ENCODE measurements at regions not wholly inside any gene's neighbourhood (a gene's known extent, or its start where the extent isn't known, plus 50 kb on each side); places are given as distances from the start of the nearest gene placed in this dataset.

DNA sequence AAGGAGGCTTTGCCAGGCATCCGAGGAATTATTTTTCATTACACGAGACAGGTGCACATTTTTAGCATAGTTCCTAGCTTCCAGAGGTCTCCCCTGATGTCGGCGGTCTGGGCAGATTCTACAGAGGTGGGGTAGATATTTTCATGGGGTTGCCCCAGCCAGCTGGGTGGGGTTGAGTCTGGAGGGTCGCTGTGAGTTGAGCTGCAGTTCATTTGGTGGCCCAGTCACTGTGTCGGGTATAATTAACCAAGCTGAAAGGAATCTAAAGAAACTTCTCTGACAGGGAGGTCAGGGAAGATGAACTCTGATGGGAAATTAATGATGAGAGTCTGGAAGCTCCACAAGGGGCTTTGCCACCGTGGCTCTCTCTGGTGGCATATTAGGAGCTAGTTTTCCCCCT lies 233.7 kb upstream of the NAV2 start:
- TF ChIP-seq, protein P1, sequence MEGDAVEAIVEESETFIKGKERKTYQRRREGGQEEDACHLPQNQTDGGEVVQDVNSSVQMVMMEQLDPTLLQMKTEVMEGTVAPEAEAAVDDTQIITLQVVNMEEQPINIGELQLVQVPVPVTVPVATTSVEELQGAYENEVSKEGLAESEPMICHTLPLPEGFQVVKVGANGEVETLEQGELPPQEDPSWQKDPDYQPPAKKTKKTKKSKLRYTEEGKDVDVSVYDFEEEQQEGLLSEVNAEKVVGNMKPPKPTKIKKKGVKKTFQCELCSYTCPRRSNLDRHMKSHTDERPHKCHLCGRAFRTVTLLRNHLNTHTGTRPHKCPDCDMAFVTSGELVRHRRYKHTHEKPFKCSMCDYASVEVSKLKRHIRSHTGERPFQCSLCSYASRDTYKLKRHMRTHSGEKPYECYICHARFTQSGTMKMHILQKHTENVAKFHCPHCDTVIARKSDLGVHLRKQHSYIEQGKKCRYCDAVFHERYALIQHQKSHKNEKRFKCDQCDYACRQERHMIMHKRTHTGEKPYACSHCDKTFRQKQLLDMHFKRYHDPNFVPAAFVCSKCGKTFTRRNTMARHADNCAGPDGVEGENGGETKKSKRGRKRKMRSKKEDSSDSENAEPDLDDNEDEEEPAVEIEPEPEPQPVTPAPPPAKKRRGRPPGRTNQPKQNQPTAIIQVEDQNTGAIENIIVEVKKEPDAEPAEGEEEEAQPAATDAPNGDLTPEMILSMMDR (conservative IDR thresholded peaks at IDR 0.05; ENCODE audit: low read depth) = no peak
- CTCF ChIA-PET = interaction anchor here (0.8 kb wide), 1 partner anchor 13 kb away, joined by 3 read pairs; no protein-coding TSS in a partner anchor
- H3K27ac ChIP-seq = no peak overlapping the region
- DNase-seq (ENCODE audit: low spot score) = no peak
- POLR2A ChIA-PET (ENCODE audit: low non-redundant PET) = no interaction called here

DNA sequence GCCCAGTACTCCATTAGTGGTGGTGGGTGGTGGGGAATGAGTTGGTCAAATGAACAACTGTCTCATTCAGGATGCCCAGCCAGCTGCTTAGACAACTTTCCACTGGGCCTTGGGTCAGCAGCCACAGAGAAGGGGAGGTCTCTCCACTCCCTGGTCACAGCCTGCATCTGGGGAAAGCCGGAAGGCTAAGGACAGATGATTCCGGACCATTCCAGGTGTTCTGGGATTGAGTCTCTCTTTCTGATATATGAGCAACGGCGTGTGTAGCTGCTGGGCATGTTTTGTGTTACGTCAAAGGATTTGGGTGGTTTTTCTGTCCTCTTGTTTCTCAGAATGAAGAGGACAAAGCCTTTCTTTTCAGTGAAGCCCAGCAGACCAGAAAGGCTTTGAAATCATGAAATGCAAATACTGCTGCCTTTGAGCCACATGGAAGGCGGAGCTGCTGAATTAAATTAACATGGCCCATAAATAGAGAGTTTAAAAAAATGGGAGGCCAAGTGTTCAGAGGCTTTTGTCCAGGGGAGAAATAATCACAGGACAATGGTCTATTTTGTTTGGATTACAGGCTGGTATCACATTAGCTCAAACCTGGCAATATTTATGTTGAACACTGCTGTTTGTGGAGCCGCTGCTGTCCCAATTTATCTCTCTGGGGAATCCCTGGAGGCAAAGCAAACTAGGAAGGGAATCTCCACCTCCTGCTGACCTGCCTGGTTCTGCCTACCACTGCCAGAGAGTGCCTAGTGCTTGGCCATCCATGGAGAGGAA lies 234.4 kb upstream of the E2F8 start:
- no peak for DNase-seq (ENCODE audit: low spot score)
- ChIA-PET CTCF (no interaction called here), POLR2A (ENCODE audit: low non-redundant PET) (no interaction called here)
- TF ChIP-seq, protein P1 (conservative IDR thresholded peaks at IDR 0.05; ENCODE audit: low read depth) = no peak
- H3K27ac ChIP-seq = no peak overlapping the region

GRCh38 chr11:19474211-19474610 lies 233.5 kb upstream of the E2F8 start:
- POLR2A ChIA-PET (ENCODE audit: low non-redundant PET) = no interaction called here
- CTCF ChIA-PET = interaction anchor here (0.5 kb wide), 1 partner anchor 400 kb away, joined by 5 read pairs; no protein-coding TSS in a partner anchor

DNA sequence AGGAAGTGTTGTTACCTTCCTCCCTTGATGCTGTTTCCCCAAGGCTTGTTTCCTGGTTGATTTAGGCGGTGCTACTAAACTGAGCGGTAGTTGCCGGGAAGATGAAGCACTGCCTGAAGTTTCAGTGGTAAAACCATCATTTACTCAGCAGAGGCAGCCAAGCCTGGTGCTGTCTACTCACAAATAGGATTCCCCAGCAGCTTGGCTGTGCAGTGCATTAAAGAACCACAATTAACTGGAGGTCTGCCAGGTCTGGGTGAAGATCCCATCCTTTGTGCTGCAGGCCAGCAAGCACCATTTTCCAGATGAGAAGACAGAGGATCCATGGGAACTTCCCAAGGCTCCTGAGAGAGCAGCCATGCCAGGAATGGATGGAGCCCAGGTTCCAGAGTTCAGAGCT lies 231.9 kb upstream of the E2F8 start:
- no peak for DNase-seq (ENCODE audit: low spot score)
- POLR2A ChIA-PET (ENCODE audit: low non-redundant PET) = no interaction called here
- CTCF ChIA-PET = interaction anchor here (0.6 kb wide), 1 partner anchor 677 kb away, joined by 3 read pairs; no protein-coding TSS in a partner anchor
- no peak overlapping the region for H3K27ac ChIP-seq
- TF ChIP-seq, protein P1 (conservative IDR thresholded peaks at IDR 0.05; ENCODE audit: low read depth) = no peak

More at GRCh38 chr11:19474211-19474610, 233.5 kb upstream of the E2F8 start:
- TF ChIP-seq, protein P1 (conservative IDR thresholded peaks at IDR 0.05; ENCODE audit: low read depth) = no peak
- no peak overlapping the region for H3K27ac ChIP-seq
- DNase-seq (ENCODE audit: low spot score) = no peak

DNA sequence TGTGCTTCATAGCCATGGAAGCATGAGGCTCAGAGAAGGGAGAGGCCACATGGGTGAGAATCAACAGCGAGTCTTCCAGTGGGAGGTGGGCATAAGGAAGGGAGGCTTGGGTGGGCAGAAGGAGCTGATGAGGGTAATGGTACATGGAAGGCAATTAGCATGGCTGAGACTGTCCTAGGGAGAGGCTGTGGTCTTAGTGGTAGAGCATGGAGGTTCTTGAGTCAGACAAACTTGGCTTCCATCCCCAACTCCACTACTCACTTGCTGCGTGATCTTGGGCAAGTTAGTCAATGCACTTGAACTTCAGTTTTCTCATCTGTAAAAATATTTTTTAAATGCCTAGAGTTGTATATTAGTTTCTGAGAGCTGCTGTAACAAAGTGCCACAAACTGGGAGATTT lies 227.2 kb upstream of the E2F8 start:
- ChIA-PET CTCF (no interaction called here), POLR2A (ENCODE audit: low non-redundant PET) (no interaction called here)
- H3K27ac ChIP-seq = no peak overlapping the region
- no peak for DNase-seq (ENCODE audit: low spot score)
- TF ChIP-seq, protein P1 (conservative IDR thresholded peaks at IDR 0.05; ENCODE audit: low read depth) = no peak

DNA sequence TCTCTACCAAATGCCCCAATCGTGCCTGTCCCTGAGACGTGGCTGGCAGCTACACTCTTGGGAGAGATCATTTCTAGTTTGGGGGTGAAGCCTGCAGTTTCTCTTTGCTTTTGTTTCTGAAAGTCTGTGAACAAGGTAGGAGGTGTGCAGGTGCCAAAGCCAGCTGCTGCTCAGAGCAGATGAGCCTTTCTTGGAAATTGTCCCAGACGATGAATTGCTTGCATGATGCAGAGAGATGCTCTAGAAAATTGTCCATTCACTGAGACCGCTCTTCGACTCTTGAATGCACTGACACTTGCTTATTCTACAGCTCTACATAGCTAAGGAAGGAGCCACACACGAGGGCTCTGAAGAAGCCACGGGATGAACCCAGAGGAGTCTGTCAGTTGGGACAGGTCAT lies 225.6 kb upstream of the E2F8 start:
- DNase-seq (ENCODE audit: low spot score) = no peak
- TF ChIP-seq, protein P1 (conservative IDR thresholded peaks at IDR 0.05; ENCODE audit: low read depth) = no peak
- CTCF ChIA-PET = no interaction called here
- POLR2A ChIA-PET (ENCODE audit: low non-redundant PET) = no interaction called here
- H3K27ac ChIP-seq = no peak overlapping the region
